IMR-90 (cell line): ENCODE measurements at regions not wholly inside any gene's neighbourhood (a gene's known extent, or its start where the extent isn't known, plus 50 kb on each side); places are given as distances from the start of the nearest gene placed in this dataset.

Experiments used
- ATAC-seq: fragments of 200-7000 bp; cut with Tn5 transposase; 2 replicates; pipeline ENCODE4 v1.9.1; 2020; ENCODE audit warnings: low read depth, mild to moderate bottlenecking, moderate library complexity
- BruUV-seq: library from RNA; stranded (reverse); fragments of 400-500 nt; replicated peaks from 2 replicates; lab custom pipeline; 2021; lab: Mats Ljungman, UMichigan
- CTCF ChIA-PET: fragments of 300-600 bp; formaldehyde crosslinking; extraction: SDS; loops from one replicate; lab custom pipeline; 2021; ENCODE audit warnings: antibody characterized with exemption; lab: Yijun Ruan, JAX
- POLR2A ChIA-PET: fragments of 300-600 bp; sonication (Branson Sonifier 250); formaldehyde crosslinking; loops from one replicate; lab custom pipeline; 2022; ENCODE audit warnings: antibody characterized with exemption; ENCODE audit not compliant: unreplicated experiment; lab: Charles Lee
- DNase-seq: peaks from one replicate; pipeline ENCODE4 v3.0.0; 2013
- H2AFZ ChIP-seq: replicated peaks from 2 replicates; pipeline ENCODE3; 2013; ENCODE audit warnings: low read length, mild to moderate bottlenecking; ENCODE audit not compliant: poor library complexity
- H2AK5ac ChIP-seq: 2 replicates; pipeline ENCODE4 v1.6.1; 2013; ENCODE audit warnings: low read depth, low read length, inconsistent platforms
- H2AK9ac ChIP-seq: replicated peaks from 2 replicates; pipeline ENCODE3; 2013; ENCODE audit warnings: mild to moderate bottlenecking, low read depth, low read length, moderate library complexity; ENCODE audit not compliant: poor library complexity
- H2BK120ac ChIP-seq: 2 replicates; pipeline ENCODE4 v1.6.1; 2013; ENCODE audit warnings: low read depth, low read length, inconsistent platforms
- H2BK15ac ChIP-seq: 3 replicates; pipeline ENCODE4 v1.6.1; 2013; ENCODE audit warnings: low read depth, low read length, inconsistent platforms
- H2BK20ac ChIP-seq: 2 replicates; pipeline ENCODE4 v1.6.1; 2013; ENCODE audit warnings: low read depth, mild to moderate bottlenecking, inconsistent platforms, low read length, moderate library complexity
- H2BK5ac ChIP-seq: 2 replicates; pipeline ENCODE4 v1.6.1; 2013; ENCODE audit warnings: mild to moderate bottlenecking, low read depth, low read length, inconsistent platforms; ENCODE audit not compliant: poor library complexity, severe bottlenecking
- H3K14ac ChIP-seq: replicated peaks from 2 replicates; pipeline ENCODE4 v1.6.1; 2013; ENCODE audit warnings: low read depth, low read length, inconsistent platforms
- H3K18ac ChIP-seq: 2 replicates; pipeline ENCODE4 v1.6.1; 2013; ENCODE audit warnings: low read depth, low read length, control low read depth
- H3K23ac ChIP-seq: 2 replicates; pipeline ENCODE4 v1.6.1; 2013; ENCODE audit warnings: low read depth, low read length, inconsistent platforms
- H3K27ac ChIP-seq: 2 replicates; pipeline ENCODE4 v1.5.1; 2013; ENCODE audit warnings: mild to moderate bottlenecking, control low read depth, low read length; ENCODE audit not compliant: insufficient read depth
- H3K27me3 ChIP-seq: 2 replicates; pipeline ENCODE4 v1.6.1; 2013; ENCODE audit warnings: low read length; ENCODE audit not compliant: control insufficient read depth, insufficient read depth
- H3K36me3 ChIP-seq: 2 replicates; pipeline ENCODE4 v1.6.1; 2013; ENCODE audit warnings: low read length, mixed read lengths; ENCODE audit not compliant: control insufficient read depth, insufficient read depth
- H3K4ac ChIP-seq: 2 replicates; pipeline ENCODE4 v1.6.1; 2013; ENCODE audit warnings: low read depth, low read length, inconsistent platforms
- H3K4me1 ChIP-seq: 2 replicates; pipeline ENCODE4 v1.6.1; 2013; ENCODE audit warnings: low read length, mixed read lengths; ENCODE audit not compliant: control insufficient read depth, insufficient read depth
- H3K4me2 ChIP-seq: 2 replicates; pipeline ENCODE4 v1.6.1; 2013; ENCODE audit warnings: low read depth, mild to moderate bottlenecking, control low read depth, low read length, moderate library complexity
- H3K4me3 ChIP-seq: 2 replicates; pipeline ENCODE4 v1.5.1; 2013; ENCODE audit warnings: low read depth, mild to moderate bottlenecking, control low read depth, low read length, moderate library complexity; ENCODE audit not compliant: insufficient read depth
- H3K56ac ChIP-seq: 2 replicates; pipeline ENCODE4 v1.6.1; 2013; ENCODE audit warnings: low read length, inconsistent platforms; ENCODE audit not compliant: insufficient read depth; ENCODE audit errors: extremely low read depth
- H3K79me1 ChIP-seq, 2 experiments: 2 replicates each; pipeline ENCODE4 v1.6.1; 2013; ENCODE audit warnings: low read length in 2 of 2, inconsistent platforms in 1 of 2, low read depth in 1 of 2
- H3K9ac ChIP-seq: 2 replicates; pipeline ENCODE4 v1.6.1; 2013; ENCODE audit warnings: low read depth, low read length, control low read depth
- H3K9me1 ChIP-seq: 2 replicates; pipeline ENCODE4 v1.6.1; 2013; ENCODE audit warnings: low read length, inconsistent platforms; ENCODE audit not compliant: insufficient read depth
- H3K9me3 ChIP-seq: 2 replicates; pipeline ENCODE4 v1.6.1; 2013; ENCODE audit warnings: low read length; ENCODE audit not compliant: control insufficient read depth, insufficient read depth
- H4K20me1 ChIP-seq: 2 replicates; pipeline ENCODE4 v1.6.1; 2013; ENCODE audit warnings: low read length, inconsistent platforms; ENCODE audit not compliant: insufficient read depth
- H4K5ac ChIP-seq: 2 replicates; pipeline ENCODE4 v1.6.1; 2013; ENCODE audit warnings: mild to moderate bottlenecking, low read depth, low read length, control low read depth
- H4K8ac ChIP-seq, 2 experiments: 2 replicates each; pipeline ENCODE4 v1.6.1; 2013; ENCODE audit warnings: low read depth in 2 of 2, low read length in 2 of 2, control low read depth in 1 of 2, inconsistent platforms in 1 of 2
- H4K91ac ChIP-seq: 2 replicates; pipeline ENCODE4 v1.6.1; 2013; ENCODE audit warnings: low read depth, low read length, inconsistent platforms; ENCODE audit not compliant: insufficient read depth
- BHLHE40 ChIP-seq: fragments of 150-350 bp; IDR thresholded peaks from 2 replicates; pipeline ENCODE4 v1.6.1; 2016; ENCODE audit warnings: mild to moderate bottlenecking, low read depth, low read length
- CHD1 ChIP-seq: IDR thresholded peaks from 2 replicates; pipeline ENCODE4 v1.6.1; 2012; ENCODE audit warnings: low read depth, low read length, improper control_type of control experiment
- FOS ChIP-seq: fragments of 150-350 bp; IDR thresholded peaks from 2 replicates; pipeline ENCODE4 v1.6.1; 2016; ENCODE audit warnings: low read depth, low read length
- MAFK ChIP-seq: IDR thresholded peaks from 2 replicates; pipeline ENCODE4 v1.6.1; 2012; ENCODE audit warnings: low read depth, low read length, improper control_type of control experiment
- MXI1 ChIP-seq: IDR thresholded peaks from 2 replicates; pipeline ENCODE4 v1.6.1; 2012; ENCODE audit warnings: low read depth, mild to moderate bottlenecking, low read length, moderate library complexity, borderline replicate concordance
- POLR2A ChIP-seq: IDR thresholded peaks from 2 replicates; pipeline ENCODE4 v1.6.1; 2012; ENCODE audit warnings: mild to moderate bottlenecking, low read depth, low read length
- RCOR1 ChIP-seq: IDR thresholded peaks from 2 replicates; pipeline ENCODE4 v1.6.1; 2012; ENCODE audit warnings: mild to moderate bottlenecking, low read length, improper control_type of control experiment; ENCODE audit not compliant: insufficient replicate concordance
- RFX5 ChIP-seq: IDR thresholded peaks from 2 replicates; pipeline ENCODE4 v1.8.0; 2012; ENCODE audit warnings: low read depth, mild to moderate bottlenecking, low read length, moderate library complexity
- WGBS, 2 experiments: methylation state at CpG; one replicate each; pipeline versions ENCODE4 v1.1.5 to v1.1.7; 2013; ENCODE audit warnings: missing lambda C conversion rate in 2 of 2; ENCODE audit not compliant: insufficient read length in 1 of 2; ENCODE audit errors: extremely low coverage in 2 of 2; 5-methylcytosine and 5-hydroxymethylcytosine counted together
- dilution Hi-C: fragments of 300-500 bp; cut with HindIII; formaldehyde crosslinking; loops from one replicate; pipeline ENCODE4 v1.14.3; 2018; ENCODE audit warnings: low sequenced_read_pairs; ENCODE audit not compliant: unreplicated experiment
- in situ Hi-C: fragments of 300-500 bp; cut with MboI; formaldehyde crosslinking; loops from 3 replicates; pipeline ENCODE4 v1.14.3; 2019; ENCODE audit warnings: low sequenced_read_pairs, inconsistent platforms, mixed read lengths
- intact Hi-C: fragments of 100-400 bp; cut with micrococcal nuclease; formaldehyde crosslinking; loops from 2 replicates; pipeline ENCODE4 v1.10.0; 2022
- TF ChIP-seq, protein P1 (sequence below): fragments of 150-350 bp; IDR thresholded peaks from 2 replicates; pipeline ENCODE4 v1.6.1; 2016; ENCODE audit warnings: low read depth, mild to moderate bottlenecking, low read length, moderate library complexity, borderline replicate concordance
- TF ChIP-seq, protein P2 (sequence below): conservative IDR thresholded peaks from 2 replicates; pipeline ENCODE4 v1.5.1; 2012; ENCODE audit warnings: mild to moderate bottlenecking, low read depth, low read length, improper control_type of control experiment

DNA sequence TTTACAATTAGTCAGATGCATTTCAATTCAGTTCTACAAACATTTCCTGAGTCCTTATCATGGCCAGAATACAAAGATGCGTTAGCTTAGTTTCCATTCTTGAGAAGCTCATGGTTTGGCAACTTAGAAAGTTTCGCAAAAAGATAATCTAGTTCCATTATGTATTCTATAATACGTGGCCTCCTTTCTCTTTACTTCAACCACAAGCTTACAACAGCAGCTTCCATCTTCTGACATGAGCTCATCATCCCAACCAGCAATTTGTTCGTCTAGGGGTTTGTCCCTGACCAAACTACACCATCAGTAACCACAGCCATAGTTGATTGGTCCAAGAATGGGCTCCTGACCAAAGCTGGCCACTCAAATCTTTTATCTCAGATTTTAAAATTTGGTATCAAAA, 267.6 kb upstream of the TBC1D5 start:
- H3K9ac ChIP-seq = no peak overlapping the region
- H4K20me1 ChIP-seq = no peaks in the 10 kb centered on the region
- ChIA-PET POLR2A (no interaction called here), CTCF (no interaction called here)
- no peak for ATAC-seq
- dilution Hi-C loops = no loop called here
- TF ChIP-seq RCOR1 = no peak
- TF ChIP-seq, protein P1, sequence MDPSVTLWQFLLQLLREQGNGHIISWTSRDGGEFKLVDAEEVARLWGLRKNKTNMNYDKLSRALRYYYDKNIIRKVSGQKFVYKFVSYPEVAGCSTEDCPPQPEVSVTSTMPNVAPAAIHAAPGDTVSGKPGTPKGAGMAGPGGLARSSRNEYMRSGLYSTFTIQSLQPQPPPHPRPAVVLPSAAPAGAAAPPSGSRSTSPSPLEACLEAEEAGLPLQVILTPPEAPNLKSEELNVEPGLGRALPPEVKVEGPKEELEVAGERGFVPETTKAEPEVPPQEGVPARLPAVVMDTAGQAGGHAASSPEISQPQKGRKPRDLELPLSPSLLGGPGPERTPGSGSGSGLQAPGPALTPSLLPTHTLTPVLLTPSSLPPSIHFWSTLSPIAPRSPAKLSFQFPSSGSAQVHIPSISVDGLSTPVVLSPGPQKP = no peak
- TF ChIP-seq MAFK = no peak
- TF ChIP-seq CHD1 = no peak
- TF ChIP-seq MXI1 = no peak
- TF ChIP-seq FOS = no peak
- TF ChIP-seq, protein P2, sequence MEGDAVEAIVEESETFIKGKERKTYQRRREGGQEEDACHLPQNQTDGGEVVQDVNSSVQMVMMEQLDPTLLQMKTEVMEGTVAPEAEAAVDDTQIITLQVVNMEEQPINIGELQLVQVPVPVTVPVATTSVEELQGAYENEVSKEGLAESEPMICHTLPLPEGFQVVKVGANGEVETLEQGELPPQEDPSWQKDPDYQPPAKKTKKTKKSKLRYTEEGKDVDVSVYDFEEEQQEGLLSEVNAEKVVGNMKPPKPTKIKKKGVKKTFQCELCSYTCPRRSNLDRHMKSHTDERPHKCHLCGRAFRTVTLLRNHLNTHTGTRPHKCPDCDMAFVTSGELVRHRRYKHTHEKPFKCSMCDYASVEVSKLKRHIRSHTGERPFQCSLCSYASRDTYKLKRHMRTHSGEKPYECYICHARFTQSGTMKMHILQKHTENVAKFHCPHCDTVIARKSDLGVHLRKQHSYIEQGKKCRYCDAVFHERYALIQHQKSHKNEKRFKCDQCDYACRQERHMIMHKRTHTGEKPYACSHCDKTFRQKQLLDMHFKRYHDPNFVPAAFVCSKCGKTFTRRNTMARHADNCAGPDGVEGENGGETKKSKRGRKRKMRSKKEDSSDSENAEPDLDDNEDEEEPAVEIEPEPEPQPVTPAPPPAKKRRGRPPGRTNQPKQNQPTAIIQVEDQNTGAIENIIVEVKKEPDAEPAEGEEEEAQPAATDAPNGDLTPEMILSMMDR = no peak
- TF ChIP-seq RFX5 = no peak
- TF ChIP-seq BHLHE40 = no peak
- TF ChIP-seq POLR2A = no peak
- no peak overlapping the region for H3K14ac ChIP-seq
- no peaks in the 10 kb centered on the region for H3K4me1 ChIP-seq
- no peak overlapping the region for H2BK120ac ChIP-seq
- no peak overlapping the region for H3K27ac ChIP-seq
- no TSS peak for BruUV-seq
- H2BK20ac ChIP-seq = no peak overlapping the region
- no peak overlapping the region for H3K18ac ChIP-seq
- H4K91ac ChIP-seq = no peak overlapping the region
- no peak overlapping the region for H3K4ac ChIP-seq
- H3K27me3 ChIP-seq = no peaks in the 10 kb centered on the region
- intact Hi-C loops = no loop called here
- no CpG with 5 or more reads among the region's 4 CpGs for WGBS, 2 experiments
- no peak overlapping the region for H2AK9ac ChIP-seq
- H3K9me3 ChIP-seq = no peaks in the 10 kb centered on the region
- H3K4me3 ChIP-seq = no peak overlapping the region
- no peak for DNase-seq
- H3K56ac ChIP-seq = no peak overlapping the region
- in situ Hi-C loops = no loop called here
- H2AFZ ChIP-seq = no peak overlapping the region
- no peak overlapping the region for H3K4me2 ChIP-seq
- H3K79me1 ChIP-seq = no peaks in the 10 kb centered on the region
- H4K8ac ChIP-seq = no peak overlapping the region
- H3K23ac ChIP-seq = no peak overlapping the region
- H4K5ac ChIP-seq = no peak overlapping the region
- no peak overlapping the region for H2AK5ac ChIP-seq
- no peak overlapping the region for H2BK5ac ChIP-seq
- no peaks in the 10 kb centered on the region for H3K36me3 ChIP-seq
- no peak overlapping the region for H2BK15ac ChIP-seq
- no peaks in the 10 kb centered on the region for H3K9me1 ChIP-seq
